Suprapubic skin (tissue), 4 donors: ENCODE measurements at regions not wholly inside any gene's neighbourhood (a gene's known extent, or its start where the extent isn't known, plus 50 kb on each side); places are given as distances from the start of the nearest gene placed in this dataset.

ENCODE experiments used
- CTCF ChIP-seq, 2 donors: fragments of 200-600 bp in 1 of 2; fragments of 450-650 bp in 1 of 2; sonication (generic) in 1 of 2; IDR thresholded peaks; one replicate each; pipeline ENCODE4 v1.5.1; 2016 to 2019; ENCODE audit warnings: antibody characterized with exemption in 2 of 2, mild to moderate bottlenecking in 1 of 2, moderate library complexity in 1 of 2
- EP300 ChIP-seq: sonication (generic); formaldehyde crosslinking; IDR thresholded peaks from one replicate; pipeline ENCODE4 v1.6.1; 2017; ENCODE audit warnings: antibody characterized with exemption
- POLR2A ChIP-seq, 2 donors: fragments of 450-650 bp; IDR thresholded peaks; one replicate each; pipeline ENCODE4 v1.6.1; 2017; ENCODE audit warnings: antibody characterized with exemption in 2 of 2, mild to moderate bottlenecking in 2 of 2, moderate library complexity in 2 of 2
- POLR2AphosphoS5 ChIP-seq, 3 donors: sonication (generic); formaldehyde crosslinking; IDR thresholded peaks; one replicate each; pipeline ENCODE4 v1.6.1; 2017; ENCODE audit warnings: antibody characterized with exemption in 3 of 3

GRCh38 chr3:107428051-107428858, 51.0 kb downstream of the CCDC54 start:
- TF ChIP-seq CTCF (IDR thresholded peaks at IDR 0.05) (no peak), EP300 (no peak), POLR2A (IDR thresholded peaks at IDR 0.05) (no peak), POLR2AphosphoS5 (IDR thresholded peaks at IDR 0.05) (no peak)
